Adipose tissue (tissue), 3 donors: ENCODE measurements at regions not wholly inside any gene's neighbourhood (a gene's known extent, or its start where the extent isn't known, plus 50 kb on each side); places are given as distances from the start of the nearest gene placed in this dataset.
"Not testable (repeated sequence)": the region's sequence is repeated elsewhere in the genome, so short reads cannot be mapped to it uniquely, and the experiment has no call there.

Experiments used
- H3K27ac ChIP-seq: one replicate; pipeline ENCODE4 v1.5.1; 2013; ENCODE audit warnings: low read depth, low read length
- WGBS, 3 donors: extraction: QIAGEN DNeasy Blood & Tissue Kit; methylation state at CpG; one replicate each; pipeline ENCODE4 v1.1.7; 2013; 5-methylcytosine and 5-hydroxymethylcytosine counted together
- donor health status: healthy with polysubstance abuse.
- donor health status: Bipolar disorder and iron deficiency.
- donor health status: healthy.

DNA sequence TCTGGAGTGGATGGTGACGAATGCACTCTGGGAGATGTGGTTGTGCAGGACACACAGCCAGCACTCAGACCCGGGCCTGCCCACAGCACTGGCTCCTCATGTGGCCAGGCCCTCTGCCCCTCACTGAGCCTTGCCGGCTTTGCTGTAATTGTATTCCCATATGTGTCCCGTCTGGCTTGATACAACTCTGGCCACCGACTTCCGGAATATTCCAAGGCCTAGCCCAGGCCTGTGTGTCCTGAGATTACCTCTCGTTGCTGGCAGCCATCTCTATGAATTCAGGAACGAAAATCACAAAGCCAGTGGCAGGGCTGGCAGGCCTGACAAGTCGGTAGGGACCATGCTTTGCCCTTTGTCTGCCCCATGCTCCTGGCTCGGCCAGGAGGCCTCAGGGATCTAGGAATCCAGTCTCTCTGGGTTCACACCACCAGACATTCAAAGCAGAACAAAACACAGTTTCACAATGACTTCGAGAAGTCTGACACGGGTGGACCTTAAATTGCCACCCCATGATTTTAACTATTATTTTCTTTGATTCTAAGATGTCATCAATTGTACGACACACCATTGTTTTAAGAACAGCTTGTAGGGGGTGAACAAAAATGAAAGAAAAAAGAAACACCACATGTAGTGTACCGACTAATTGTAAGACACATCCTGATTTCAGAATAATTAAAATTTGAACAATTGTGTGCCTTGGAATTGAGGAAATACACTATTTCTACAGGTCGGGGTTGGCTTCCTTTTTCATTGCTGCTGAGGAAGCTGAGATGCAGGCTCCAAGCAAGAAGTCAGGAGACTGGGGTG, 154.5 kb downstream of the BCL2L11 start:
- not testable (repeated sequence) for H3K27ac ChIP-seq
- 54 to 73% (median 55%) methylated on average over 10 to 13 of the region's 15 CpGs for WGBS, 3 donors

- H3K27ac ChIP-seq: not testable (repeated sequence)
- WGBS, 3 donors: 76 to 97% (median 94%) methylated on average over 2 of the region's 3 CpGs
Measured at GRCh38 chr2:111275854-111276171, 155.1 kb downstream of the BCL2L11 start.

- H3K27ac ChIP-seq: not testable (repeated sequence)
- WGBS, 3 donors: 43 to 97% (median 94%) methylated on average over 2 to 3 of the region's 3 CpGs
Measured at GRCh38 chr2:111278133-111278532, 157.4 kb downstream of the BCL2L11 start.

DNA sequence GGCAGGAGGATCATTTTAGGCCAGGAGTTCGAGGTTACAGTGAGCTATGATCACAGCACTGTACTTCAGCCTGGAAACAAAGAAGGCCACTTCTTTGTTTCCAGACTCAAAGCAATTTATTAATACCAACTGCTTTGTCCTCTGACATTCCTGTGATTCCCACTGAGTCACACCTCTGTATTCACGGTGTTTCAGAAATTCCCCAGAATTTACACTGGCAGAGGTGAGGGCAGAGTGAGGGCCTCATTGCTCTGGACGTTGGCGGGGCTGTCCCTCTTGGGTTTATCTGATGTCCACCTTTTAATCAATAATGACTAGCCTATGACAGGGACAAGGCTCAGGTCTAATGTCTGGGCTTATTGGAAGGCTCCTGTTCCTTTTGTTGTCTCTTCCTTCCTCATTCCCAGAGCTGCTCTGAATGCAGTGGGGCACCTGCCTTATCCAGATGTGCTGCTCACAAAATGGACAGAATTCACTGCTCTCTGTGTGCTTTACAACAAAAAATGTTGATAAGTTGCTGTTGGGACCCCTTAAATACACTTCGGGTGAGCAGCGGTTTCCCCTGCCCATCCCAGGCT, 160.1 kb downstream of the BCL2L11 start:
- WGBS, 3 donors: 77 to 100% (median 97%) methylated on average over 2 of the region's 6 CpGs

GRCh38 chr2:111282162-111282561, 161.4 kb downstream of the BCL2L11 start:
- no CpG with 5 or more reads among the region's 5 CpGs for WGBS, 3 donors
- not testable (repeated sequence) for H3K27ac ChIP-seq

More for the DNA sequence above, 160.1 kb downstream of the BCL2L11 start:
- H3K27ac ChIP-seq: not testable (repeated sequence)

- WGBS, 3 donors: 40 to 82% (median 67%) methylated on average over 6 to 8 of the region's 9 CpGs
- H3K27ac ChIP-seq: not testable (repeated sequence)
Measured at GRCh38 chr2:111287646-111288568, 167.2 kb downstream of the BCL2L11 start.

- not testable (repeated sequence) for H3K27ac ChIP-seq
- 85 to 94% (median 94%) methylated on average over 9 to 10 of the region's 11 CpGs for WGBS, 3 donors
Measured at GRCh38 chr2:111290370-111290769, 169.7 kb downstream of the BCL2L11 start.

DNA sequence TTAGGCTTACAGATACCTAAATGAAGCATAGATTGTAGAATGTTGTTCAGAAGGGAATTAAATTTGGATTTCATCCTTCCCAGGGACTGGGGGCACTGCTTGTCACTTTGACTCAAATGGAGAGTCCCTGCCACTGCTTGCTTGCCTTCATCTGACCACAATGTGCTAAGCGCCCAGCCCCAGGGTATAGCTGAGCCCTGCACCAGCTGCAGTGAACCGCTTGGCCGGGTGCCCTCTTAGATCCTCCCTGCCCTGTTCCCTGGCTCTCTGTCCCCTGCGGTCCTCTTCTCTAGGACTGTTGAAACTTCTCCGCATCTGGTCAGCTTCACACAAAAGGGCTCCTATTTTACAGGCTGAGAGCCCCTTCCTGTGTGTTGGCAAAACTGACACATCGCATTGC, 170.9 kb downstream of the BCL2L11 start:
- 54 to 100% (median 97%) methylated on average over 4 to 5 of the region's 6 CpGs for WGBS, 3 donors
- not testable (repeated sequence) for H3K27ac ChIP-seq

GRCh38 chr2:111292232-111292968, 171.7 kb downstream of the BCL2L11 start:
- 59 to 86% (median 74%) methylated on average over 7 of the region's 10 CpGs for WGBS, 3 donors
- not testable (repeated sequence) for H3K27ac ChIP-seq

GRCh38 chr2:111294699-111295098, 174.0 kb downstream of the BCL2L11 start:
- not testable (repeated sequence) for H3K27ac ChIP-seq
- 84 to 100% (median 93%) methylated on average over 3 of the region's 7 CpGs for WGBS, 3 donors

- not testable (repeated sequence) for H3K27ac ChIP-seq
- WGBS, 3 donors: 83 to 90% (median 90%) methylated on average over 4 to 5 of the region's 6 CpGs
Measured at GRCh38 chr2:111296122-111296804, 175.5 kb downstream of the BCL2L11 start.

DNA sequence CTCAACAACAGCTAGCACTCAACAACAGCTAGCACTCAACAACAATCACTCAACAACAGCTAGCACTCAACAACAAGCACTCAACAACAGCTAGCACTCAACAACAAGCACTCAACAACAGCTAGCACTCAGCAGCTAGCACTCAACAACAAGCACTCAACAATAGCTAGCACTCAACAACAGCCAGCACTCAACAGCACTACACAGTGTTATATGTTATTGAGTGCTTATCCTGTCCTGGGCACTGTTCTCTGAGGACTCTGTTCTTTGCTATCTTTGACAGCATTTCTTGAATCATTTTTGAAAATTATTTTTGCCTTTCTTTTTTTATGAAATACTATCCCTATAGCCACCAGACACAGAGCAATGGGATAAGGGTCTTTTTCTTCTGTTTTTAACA, 176.4 kb downstream of the BCL2L11 start:
- H3K27ac ChIP-seq: not testable (repeated sequence)

GRCh38 chr2:111298927-111299326, 178.2 kb downstream of the BCL2L11 start:
- not testable (repeated sequence) for H3K27ac ChIP-seq
- WGBS, 3 donors: 85 to 98% (median 94%) methylated on average over 3 of the region's 3 CpGs

GRCh38 chr2:111299635-111300034, 178.9 kb downstream of the BCL2L11 start:
- WGBS, 3 donors: 86 to 94% (median 88%) methylated on average over 2 of the region's 2 CpGs
- not testable (repeated sequence) for H3K27ac ChIP-seq

DNA sequence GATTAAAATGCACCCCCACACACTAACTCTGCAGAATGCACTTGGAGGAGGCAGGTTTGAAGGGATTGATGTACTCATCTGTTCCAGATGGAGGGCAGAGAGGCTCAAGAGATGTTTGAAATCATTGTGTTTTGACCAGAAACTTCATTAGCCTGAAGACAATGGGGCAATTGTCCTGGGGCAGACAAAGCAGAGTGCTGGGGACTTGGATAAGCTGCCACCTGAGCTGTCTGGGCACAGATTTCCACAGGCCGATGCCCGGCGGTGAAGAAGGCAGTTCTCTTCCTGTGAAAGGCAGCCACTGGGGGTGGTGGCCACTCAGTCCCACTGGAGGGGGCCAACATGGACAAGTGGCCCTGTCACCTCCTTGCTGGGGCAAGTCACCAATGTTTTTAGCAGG, 181.0 kb downstream of the BCL2L11 start:
- no CpG with 5 or more reads among the region's 3 CpGs for WGBS, 3 donors
- H3K27ac ChIP-seq: not testable (repeated sequence)

- H3K27ac ChIP-seq: not testable (repeated sequence)
- 56 to 63% (median 62%) methylated on average over 6 of the region's 7 CpGs for WGBS, 3 donors
Measured at GRCh38 chr2:111302397-111303218, 181.9 kb downstream of the BCL2L11 start.

DNA sequence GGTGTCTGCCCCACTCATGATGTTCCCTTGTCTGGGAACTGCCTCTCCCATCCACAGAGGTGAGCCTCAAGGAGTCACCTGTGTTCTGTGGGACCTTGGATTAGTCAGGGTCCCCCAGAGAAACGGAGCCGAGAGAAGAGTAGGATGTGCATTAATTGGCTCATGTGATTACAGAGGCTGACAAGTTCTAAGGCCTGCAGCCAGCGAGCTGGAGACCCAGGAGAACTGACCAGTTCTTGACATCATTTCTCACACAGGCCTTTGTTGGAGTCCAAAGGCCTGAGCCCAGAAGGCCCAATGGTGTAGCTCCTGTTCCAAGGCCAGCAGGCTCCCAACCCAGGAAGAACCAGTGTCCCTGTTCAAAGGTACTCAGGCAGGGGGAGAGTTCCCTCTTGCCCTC, 186.6 kb downstream of the BCL2L11 start:
- 89 to 100% (median 89%) methylated on average over 3 of the region's 3 CpGs for WGBS, 3 donors
- not testable (repeated sequence) for H3K27ac ChIP-seq
